ENCODE measurements at regions not wholly inside any gene's neighbourhood (a gene's known extent, or its start where the extent isn't known, plus 50 kb on each side); places are given as distances from the start of the nearest gene placed in this dataset.

GRCh38 chr12:101539148-101539547 lies 55.6 kb upstream of the MYBPC1 start:
- ATAC-seq, result peak; percentile 73 to 77
- intact Hi-C loops (cut with DNase I), result no loop called here
- DNase-seq, result no peak
